ENCODE measurements at regions not wholly inside any gene's neighbourhood (a gene's known extent, or its start where the extent isn't known, plus 50 kb on each side); places are given as distances from the start of the nearest gene placed in this dataset.

DNA sequence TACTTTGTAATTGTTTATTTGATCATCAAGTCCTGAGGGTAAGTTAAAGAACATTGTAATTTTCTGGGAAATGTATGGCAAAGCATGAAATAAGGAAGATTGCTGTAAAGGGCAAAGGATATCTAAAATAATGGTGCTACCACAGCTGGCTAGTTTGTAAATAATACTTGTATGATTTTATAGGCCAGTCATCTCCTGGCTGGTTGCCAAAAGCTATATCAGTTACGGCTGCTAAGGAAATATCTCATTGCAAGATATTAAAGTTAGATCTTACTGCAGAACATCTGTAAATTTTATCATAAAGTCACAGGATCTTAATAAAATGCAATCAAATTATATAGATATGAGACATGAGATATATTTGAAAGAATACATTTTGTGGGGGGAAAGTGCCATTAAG, 150.8 kb upstream of the CXCL13 start:
- no peak for TF ChIP-seq SUZ12 (IDR thresholded peaks at IDR 0.05; ENCODE audit: extremely low read depth, insufficient read depth, insufficient read length)
- TF ChIP-seq ZNF274 (IDR thresholded peaks at IDR 0.05; ENCODE audit: low read depth, low read length), result no peak
- no peak for TF ChIP-seq YY1 (IDR thresholded peaks at IDR 0.05; ENCODE audit: insufficient read depth, insufficient read length)
